GM03348 (cell line): ENCODE measurements at regions not wholly inside any gene's neighbourhood (a gene's known extent, or its start where the extent isn't known, plus 50 kb on each side); places are given as distances from the start of the nearest gene placed in this dataset.
"Not testable (repeated sequence)": the region's sequence is repeated elsewhere in the genome, so short reads cannot be mapped to it uniquely, and the experiment has no call there.

Source experiments
- DNase-seq: peaks from one replicate; pipeline ENCODE4 v3.0.0; 2012; ENCODE audit warnings: low spot score

- DNase-seq, result no peak
Measured at GRCh38 chr13:50527612-50528509, 315.6 kb downstream of the DLEU7 start.

DNA sequence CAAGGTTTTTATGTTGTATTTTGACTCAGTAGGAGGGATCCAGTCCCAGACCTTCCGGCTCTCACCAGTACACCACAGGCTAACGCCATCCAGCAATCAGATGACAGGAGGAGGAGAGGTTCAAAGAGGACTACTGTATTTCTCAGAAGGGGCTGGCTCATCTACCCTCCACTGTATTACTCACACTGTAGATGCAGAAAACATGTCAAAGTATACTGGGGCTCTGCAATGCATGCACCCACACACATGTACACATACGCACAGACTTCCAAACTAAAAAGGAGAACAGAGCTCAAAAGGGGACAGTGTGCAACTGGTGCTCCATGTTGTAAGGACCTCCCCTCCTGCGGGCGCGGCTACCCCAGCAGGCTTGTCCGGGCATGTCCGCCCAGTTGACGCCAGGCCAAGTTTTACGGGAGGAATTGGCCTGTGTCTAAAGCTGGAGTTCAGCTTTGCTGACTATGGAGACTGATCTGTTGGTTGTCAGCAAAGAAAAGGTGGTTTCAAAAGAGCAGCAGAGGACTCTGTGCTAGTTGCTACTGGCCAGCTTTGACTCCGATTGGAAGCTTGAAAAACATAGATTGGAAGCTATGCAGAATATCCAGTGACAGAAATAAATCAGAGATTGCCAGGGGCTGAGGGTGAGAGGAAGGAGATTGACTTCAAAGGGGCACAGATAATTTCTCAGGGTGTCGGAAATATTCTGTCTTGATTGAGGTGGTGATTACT, 314.2 kb downstream of the DLEU7 start:
- peak; percentile 70 for DNase-seq

- peak; percentile 27 for DNase-seq
Measured at GRCh38 chr13:50531917-50532899, 311.3 kb downstream of the DLEU7 start.

GRCh38 chr13:50535050-50535449, 308.4 kb downstream of the DLEU7 start:
- DNase-seq, result no peak

DNA sequence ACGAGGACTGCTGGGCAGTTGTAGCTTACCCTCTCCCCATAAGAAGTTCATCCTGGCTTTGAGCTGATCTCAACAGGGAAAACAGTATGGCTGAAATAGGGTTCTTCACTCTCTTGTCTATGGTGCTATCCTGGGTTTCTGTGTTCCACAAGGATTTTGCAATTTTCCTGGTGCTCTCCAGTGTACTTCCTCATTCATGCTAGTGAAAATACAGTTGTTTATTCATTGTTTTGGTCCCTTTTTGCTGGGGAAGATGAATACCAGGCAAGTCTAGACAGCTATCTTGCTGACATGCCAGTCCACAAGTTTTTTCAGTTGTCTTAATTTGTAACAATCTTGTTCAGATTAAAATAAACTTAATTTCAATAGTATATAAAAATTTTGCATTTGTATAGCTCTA, 306.5 kb downstream of the DLEU7 start:
- DNase-seq, result no peak

- DNase-seq, result no peak
Measured at GRCh38 chr13:50539791-50540530, 303.5 kb downstream of the DLEU7 start.

- no peak for DNase-seq
Measured at GRCh38 chr13:50543141-50543540, 300.4 kb downstream of the DLEU7 start.

- DNase-seq, result peak; percentile 65
Measured at GRCh38 chr13:50543782-50544181, 299.7 kb downstream of the DLEU7 start.

DNA sequence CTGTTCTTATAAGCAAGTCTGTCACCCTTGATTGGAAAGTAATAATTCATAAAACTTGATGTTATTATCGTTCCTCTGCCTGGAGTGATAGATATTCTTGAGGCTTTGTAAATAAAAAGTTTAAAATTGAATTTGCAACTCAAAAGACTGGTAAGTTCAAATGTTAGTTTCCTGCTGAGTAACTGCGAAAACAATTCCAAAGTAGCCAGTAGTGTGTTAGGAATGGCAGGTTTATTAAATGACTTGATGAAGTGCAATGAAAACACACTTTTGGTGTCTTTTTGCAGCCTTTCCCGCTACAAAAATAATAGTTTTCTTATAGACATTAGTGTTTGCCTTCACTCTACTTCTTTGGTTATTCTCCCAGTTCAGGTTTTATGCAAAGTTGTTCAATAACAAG, 299.3 kb downstream of the DLEU7 start:
- DNase-seq, result no peak

- not testable (repeated sequence) for DNase-seq
Measured at GRCh38 chr13:50547175-50547574, 296.3 kb downstream of the DLEU7 start.

GRCh38 chr13:50548586-50548985, 294.9 kb downstream of the DLEU7 start:
- DNase-seq, result no peak

DNA sequence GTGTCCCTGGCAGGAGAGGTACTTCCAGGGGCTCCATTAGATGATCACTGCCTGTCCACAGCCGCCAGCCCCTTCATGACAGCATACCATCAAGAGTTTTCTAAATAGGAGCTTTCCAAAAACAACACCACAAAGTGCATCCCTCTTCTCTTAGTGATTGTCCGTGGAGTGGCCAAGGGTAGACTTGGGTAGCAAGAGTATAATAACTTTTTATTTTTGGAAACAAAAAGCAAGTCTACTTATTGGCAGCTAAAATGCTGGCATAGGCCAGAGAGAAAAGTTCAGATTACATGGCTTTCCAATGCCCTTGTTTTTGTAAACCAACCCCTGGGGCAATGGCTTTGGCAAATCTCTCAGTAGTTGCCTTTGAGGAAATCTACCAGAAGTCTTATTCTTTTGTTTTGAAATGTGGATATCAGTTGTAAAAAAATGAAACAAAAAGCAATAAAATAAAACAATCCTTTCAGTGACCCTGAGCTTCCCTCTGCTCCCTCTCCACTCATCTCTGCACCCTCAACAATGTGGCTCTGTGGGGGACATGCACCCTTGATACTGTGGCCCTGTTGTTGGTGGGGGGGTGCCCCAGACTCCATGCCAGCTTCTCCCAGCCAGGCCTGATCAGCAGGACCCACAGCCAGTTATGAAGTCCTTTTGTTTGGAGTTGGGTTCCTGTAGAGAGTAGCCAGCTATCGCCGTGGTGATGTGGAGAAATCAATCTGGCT, 294.1 kb downstream of the DLEU7 start:
- no peak for DNase-seq

DNA sequence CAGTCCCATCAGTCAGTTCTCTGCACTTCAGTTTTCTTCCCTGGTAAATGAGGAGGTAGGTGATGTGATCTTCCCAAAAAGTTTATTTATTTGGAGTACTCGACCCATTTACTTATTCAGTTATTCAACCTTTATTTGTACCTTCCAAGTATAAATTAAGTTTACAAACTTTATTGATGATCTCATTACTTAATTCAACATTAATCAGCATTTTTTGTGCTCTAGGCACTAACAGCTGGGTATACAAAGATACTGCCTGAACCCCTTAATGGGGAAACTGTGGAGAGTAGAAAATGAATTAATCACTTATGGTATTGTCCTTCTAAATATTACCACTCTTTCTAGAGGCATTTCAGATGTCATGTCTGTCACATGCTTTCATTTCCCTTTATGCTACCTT, 293.3 kb downstream of the DLEU7 start:
- no peak for DNase-seq

DNA sequence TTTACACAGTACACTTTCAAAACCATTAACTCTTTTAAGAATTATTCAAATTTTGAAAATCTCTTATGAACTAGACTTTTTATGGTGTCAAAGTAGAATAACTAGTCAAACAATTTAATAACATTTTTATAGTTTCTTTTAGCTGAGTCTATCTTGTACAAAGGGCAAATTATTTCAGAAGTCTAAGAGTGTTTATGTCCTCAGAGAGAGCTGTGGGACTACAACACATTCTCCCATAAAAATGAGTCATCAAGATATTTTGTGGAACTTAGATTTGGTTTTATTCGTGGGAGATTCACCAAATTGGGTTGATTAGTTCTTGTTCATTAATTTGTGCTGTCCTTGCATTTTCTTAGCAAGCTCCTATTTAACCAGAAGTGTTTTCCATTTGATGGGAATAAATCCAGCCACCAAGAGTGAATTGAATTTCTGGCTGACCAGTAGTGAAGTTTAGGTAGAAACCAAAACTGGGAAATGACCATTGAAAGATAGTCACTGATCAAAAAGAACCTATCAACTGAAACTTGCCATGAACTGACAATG, 291.0 kb downstream of the DLEU7 start:
- no peak for DNase-seq

DNA sequence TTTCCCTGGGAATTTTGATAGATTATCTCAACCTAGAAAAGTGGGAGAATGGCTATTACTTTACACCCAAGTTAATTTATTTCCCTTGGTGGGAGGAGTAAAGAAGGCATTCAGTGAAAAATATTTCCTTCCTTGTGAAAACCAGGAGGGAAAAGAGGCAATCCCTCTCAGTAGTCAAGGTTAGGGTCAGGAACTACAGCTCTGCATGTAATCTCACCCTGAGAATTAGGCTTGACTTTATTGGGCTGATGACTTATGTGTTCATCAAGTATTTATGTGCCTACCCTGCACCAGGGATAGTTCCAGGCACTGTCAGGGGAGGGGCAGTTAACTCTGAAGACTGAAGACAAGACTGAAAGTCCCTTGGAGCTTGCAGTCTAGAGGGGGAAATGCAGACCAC, 281.8 kb downstream of the DLEU7 start:
- no peak for DNase-seq

- no peak for DNase-seq
Measured at GRCh38 chr13:50566646-50567045, 276.8 kb downstream of the DLEU7 start.

- DNase-seq, result no peak
Measured at GRCh38 chr13:50572129-50572528, 271.4 kb downstream of the DLEU7 start.

DNA sequence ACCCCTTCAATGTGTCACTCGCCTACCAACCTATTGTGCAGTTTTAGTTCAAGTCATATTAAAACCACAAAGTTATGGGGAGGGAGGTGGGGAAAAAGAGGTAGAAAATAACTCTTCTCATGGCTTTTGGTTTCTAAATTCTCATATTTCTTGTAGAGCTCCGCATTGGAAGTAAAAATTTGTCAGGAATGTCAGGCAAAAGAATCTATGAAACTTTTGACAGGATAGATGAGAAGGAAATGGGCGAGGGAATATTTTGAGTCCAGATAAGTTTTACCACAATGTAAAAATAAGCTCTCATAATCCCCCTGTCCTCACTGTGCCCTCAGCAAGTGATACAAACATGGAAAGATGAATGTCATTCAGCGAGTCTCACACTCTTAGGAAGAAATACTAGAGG, 270.4 kb downstream of the DLEU7 start:
- DNase-seq, result no peak

- DNase-seq, result peak; percentile 65
Measured at GRCh38 chr13:50574731-50575130, 268.8 kb downstream of the DLEU7 start.

DNA sequence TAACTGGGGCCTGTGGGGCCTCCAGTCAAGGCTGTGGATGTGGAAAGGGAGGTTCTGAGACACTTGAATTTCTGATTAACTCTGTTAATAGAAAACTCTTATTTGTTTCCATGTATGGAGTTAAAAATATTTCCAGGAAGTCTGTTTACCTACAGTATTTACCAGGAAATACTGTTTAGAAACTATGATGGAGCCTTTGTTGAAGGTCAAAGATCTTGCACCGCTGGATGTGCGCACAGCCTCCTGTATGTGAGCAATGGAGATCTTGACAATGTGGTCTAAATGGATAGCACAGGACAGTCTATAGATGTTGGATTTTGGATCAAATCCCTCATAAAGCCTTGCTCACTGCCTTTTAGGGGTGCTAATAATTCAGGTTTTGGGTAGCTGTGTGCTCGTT, 268.4 kb downstream of the DLEU7 start:
- DNase-seq, result no peak
